NCI-H1694 (cell line): ENCODE measurements at regions not wholly inside any gene's neighbourhood (a gene's known extent, or its start where the extent isn't known, plus 50 kb on each side); places are given as distances from the start of the nearest gene placed in this dataset.
"Not testable (repeated sequence)": the region's sequence is repeated elsewhere in the genome, so short reads cannot be mapped to it uniquely, and the experiment has no call there.

Source experiments
- DNase-seq: peaks from one replicate; lab custom pipeline; 2025; lab: John Stamatoyannopoulos, UW

DNA sequence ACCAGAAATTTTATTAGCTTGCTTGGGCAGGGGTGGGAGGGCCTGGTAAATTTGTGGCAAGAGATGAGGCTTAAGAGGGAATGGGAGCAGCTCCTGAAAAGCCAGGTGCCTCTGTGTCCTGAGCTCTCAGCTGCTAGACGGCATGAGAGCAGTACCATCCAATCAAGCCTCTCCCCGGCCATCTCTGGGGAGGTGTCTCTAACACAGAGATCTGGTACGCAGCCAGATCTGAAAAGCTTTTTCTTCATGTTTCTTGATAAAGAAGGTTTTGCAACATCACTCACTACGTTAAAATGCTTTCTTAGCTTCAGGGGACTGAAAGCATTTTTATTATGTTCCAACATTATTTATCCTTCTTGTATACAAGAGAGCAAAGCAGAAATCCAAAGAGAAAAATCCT lies 488.2 kb downstream of the RBFOX1 start:
- no peak for DNase-seq

DNA sequence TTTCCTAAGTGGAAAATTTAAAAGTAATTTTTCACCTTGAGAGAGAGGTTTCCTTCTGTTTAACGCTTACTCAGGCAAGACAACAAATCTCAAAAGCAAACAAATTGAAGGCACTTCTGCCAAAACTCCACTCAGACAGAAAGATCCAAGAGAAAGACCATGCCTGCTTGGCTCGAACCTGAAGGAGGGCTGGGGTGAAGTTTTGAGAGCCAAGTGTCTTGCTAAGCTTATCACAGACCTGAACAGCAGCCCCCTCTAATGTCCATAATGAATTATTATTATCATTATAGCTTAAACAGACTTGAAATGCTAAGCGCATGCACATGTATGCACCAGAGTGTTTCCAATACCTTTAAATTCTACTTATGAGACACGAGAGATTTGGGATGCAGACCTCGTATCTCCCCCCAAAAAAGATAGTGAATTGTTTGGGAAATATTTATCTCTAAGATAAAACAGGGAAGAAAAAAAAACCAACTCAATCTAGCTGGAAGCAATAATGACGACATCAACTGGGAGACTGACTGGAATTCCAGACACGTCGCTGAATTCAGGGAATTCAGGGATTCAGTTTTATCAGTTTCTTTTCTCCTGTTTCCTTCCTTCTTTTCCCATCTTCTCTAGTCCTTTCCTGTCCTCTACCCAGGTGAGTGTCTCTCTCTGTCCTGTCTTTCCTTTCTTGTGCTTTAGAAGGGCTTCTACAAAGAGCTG lies 473.2 kb downstream of the RBFOX1 start:
- no peak for DNase-seq

DNA sequence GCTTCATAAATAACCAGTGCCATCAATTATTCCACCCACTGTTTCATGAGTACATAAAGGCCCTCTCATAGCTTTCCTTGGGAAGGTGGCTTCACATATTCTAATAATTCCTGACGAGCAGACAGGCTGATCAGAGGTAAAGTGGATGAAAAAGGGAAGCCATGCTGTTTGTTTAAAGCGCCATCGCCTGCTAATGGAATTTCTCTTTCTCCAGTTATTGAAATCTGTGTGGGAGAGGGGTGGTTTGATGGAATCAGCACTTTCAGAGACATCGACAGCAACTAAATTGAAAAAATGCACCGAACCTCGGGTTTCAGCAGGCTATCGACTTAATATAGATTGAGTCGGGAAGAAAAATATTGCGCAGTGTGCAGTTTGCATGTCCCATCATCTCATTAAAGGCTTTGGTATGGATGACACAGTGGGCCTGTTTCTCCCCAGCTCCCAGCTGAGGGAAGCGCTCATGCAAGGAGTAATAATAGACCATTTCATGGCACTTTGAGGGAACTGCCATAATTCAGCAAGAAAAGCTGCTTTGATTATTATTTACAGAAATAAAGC lies 472.1 kb downstream of the RBFOX1 start:
- DNase-seq: no peak

DNA sequence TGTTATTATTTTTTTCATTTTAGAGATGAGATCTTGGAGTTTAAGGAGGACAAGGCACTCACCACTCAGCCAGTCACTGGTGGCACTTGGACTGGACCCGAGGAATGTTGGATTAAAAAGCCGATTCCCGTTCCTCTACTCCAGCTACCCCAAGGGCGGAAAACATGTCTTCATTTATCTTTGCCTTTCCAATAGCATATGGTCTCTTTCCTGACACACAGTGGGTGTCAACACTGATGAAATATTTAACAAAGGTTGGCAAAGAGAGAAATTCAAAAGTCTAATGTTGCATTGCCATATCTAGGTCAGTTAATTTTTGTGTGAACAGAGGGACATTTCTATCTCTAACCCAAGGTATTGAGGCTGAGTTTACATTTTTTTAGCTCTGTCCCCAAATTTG lies 459.7 kb downstream of the RBFOX1 start:
- DNase-seq: no peak

DNA sequence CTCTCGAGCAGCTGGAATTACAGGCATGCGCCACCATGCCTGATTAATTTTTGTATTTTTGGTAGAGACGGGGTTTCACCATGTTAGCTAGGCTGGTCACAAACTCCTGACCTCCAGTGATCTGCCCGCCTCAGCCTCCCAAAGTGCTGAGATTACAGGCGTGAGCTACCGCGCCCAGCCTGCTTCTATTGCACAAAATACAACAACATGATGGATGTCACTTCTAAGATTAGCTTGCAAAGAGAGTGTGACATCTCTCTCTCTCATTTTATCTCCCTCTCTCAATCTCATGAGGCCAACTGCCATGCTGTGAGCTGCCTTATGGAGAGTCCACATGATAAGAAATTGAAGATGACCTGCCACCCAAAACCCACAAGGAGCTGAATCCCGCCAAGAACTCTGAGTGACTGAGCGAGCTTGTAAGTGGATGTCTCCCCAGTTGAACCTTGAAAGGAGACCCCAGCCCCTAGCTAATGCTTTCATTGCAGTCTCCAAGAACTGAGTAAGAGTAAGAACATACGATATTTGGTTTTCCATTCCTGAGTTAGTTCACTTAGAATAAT lies 458.5 kb downstream of the RBFOX1 start:
- no peak for DNase-seq

DNA sequence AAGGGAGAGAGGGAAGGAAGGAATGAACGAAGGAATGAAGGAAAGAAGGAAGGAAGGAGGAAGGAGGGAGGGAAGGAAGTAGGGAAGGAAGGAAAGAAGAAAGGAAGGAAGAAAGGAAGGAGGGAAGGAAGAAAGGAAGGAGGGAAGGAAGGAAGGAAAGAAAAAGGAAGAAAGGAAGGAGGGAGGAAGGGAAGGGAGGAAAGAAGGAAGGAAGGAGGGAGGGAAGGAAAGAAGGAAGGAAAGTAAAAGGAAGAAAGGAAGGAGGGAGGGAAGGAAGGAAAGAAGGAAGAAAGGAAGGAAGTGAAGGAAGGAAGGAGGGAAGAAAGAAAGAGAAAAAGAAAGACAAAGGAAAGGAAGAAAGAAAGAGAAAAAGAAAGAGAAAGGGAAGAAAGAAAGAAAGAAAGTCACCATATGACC lies 442.4 kb downstream of the RBFOX1 start:
- no peak for DNase-seq

DNA sequence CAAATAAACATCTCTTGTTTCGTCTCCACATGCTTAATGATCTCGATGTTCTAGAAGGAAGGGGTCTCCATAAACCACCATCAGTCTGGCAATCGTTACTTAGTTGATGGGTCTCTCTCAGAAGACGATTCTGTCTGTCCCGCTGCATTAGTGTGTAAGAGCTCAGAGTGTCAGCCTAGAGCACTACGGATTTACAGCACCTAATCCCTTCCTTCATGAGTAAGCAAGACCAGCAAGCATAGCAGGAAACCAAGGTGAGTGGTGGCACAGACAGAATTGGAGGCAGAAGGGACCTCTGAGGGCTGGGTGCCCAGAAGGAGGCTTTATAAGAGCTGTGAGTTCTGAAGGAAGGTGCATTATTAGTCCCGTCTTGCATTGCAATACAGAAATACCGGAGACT lies 440.1 kb downstream of the RBFOX1 start:
- no peak for DNase-seq

DNA sequence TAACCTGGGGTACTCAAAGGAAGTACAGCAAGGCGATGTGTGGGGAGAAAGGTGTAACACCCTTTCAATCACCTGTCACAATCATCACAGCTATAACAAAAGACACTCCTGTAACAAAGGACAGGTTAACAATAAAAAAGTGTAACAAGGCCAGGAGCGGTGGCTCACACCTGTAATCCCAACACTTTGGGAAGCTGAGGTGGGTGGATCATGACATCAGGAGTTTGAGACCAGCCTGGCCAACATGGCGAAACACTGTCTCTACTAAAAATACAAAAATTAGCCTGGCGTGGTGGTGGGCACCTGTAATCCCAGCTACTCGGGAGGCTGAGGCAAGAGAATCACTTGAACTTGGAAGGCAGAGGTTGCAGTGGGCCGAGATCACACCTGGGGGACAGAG lies 436.4 kb downstream of the RBFOX1 start:
- not testable (repeated sequence) for DNase-seq

DNA sequence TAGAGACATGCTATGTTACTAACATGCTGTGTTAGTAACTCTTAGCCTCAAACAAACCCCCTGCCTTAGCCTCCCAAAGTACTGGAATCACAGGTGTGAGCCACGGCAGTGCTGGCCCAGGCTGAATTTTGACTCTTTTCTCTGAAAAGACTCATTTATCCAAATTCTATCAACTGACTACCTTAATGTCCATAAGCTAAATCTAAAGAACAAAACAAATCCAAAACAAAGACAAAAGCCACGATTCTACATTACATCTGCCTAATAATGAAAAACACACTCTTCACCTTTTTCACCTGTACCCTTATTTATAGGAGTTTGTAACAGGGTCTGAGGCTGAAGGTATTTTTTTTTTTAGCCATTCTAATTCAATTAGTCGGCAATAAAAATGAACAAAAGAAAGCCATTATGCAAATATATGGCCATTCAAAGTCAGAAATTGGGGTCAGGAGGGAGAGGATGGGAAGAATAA lies 432.5 kb downstream of the RBFOX1 start:
- DNase-seq: no peak

DNA sequence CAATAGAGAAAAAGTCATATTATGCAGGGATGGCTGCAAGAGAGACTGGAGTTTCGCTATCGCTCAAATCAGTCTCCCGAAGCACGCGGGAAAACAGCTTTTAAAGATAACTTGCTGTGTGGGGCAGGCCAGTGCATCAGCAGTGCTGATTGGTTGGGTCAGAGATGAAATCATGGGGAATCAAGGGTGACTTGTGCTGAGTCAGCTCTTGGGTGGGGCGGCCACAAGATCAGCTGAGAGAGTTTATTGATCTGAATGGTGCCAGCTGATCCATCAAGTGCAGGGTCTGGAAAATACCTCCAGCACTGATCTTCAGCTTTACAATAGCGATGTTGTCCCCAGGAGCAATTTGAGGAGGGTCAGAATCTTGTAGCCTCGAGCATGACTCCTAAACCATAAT lies 430.5 kb downstream of the RBFOX1 start:
- no peak for DNase-seq
